GM23338 (cell line): ENCODE measurements at regions not wholly inside any gene's neighbourhood (a gene's known extent, or its start where the extent isn't known, plus 50 kb on each side); places are given as distances from the start of the nearest gene placed in this dataset.

ENCODE experiments used
- ATAC-seq: fragments of 200-7000 bp; cut with Tn5 transposase; 3 replicates; pipeline ENCODE4 v1.9.1; 2020
- DNase-seq: peaks from one replicate; pipeline ENCODE4 v3.0.0-alpha.2; 2015; ENCODE audit warnings: low spot score
- H2AFZ ChIP-seq: fragments of 200-600 bp; sonication (generic); 2 replicates; pipeline ENCODE4 v1.8.0; 2016; ENCODE audit warnings: antibody characterized with exemption, mild to moderate bottlenecking, moderate library complexity
- H3F3A ChIP-seq: fragments of 200-600 bp; sonication (generic); replicated peaks from 2 replicates; pipeline ENCODE4 v1.8.0; 2017; ENCODE audit warnings: antibody characterized with exemption, mixed run types, low read depth
- H3K27ac ChIP-seq: fragments of 200-600 bp; sonication (generic); 2 replicates; pipeline ENCODE4 v1.6.1; 2016; ENCODE audit warnings: low read depth
- H3K27me3 ChIP-seq: fragments of 200-600 bp; sonication (generic); 2 replicates; pipeline ENCODE4 v1.8.0; 2016; ENCODE audit warnings: mild to moderate bottlenecking, mixed run types, moderate library complexity; ENCODE audit not compliant: insufficient read depth
- H3K36me3 ChIP-seq: fragments of 200-600 bp; sonication (generic); 2 replicates; pipeline ENCODE4 v1.8.0; 2016; ENCODE audit warnings: mild to moderate bottlenecking; ENCODE audit not compliant: insufficient read depth
- H3K4me1 ChIP-seq: fragments of 200-600 bp; sonication (generic); 2 replicates; pipeline ENCODE4 v1.8.0; 2016; ENCODE audit warnings: mild to moderate bottlenecking, moderate library complexity; ENCODE audit not compliant: insufficient read depth
- H3K4me2 ChIP-seq: fragments of 200-600 bp; sonication (generic); 2 replicates; pipeline ENCODE4 v1.7.1; 2017; ENCODE audit warnings: mixed run types
- H3K4me3 ChIP-seq: fragments of 200-600 bp; sonication (generic); 2 replicates; pipeline ENCODE4 v1.6.1; 2016; ENCODE audit warnings: mixed run types
- H3K79me2 ChIP-seq: fragments of 200-600 bp; sonication (generic); replicated peaks from 2 replicates; pipeline ENCODE4 v1.8.0; 2017; ENCODE audit warnings: mild to moderate bottlenecking; ENCODE audit not compliant: insufficient read depth
- H3K9me2 ChIP-seq: fragments of 200-600 bp; sonication (generic); 2 replicates; pipeline ENCODE4 v1.8.0; 2017; ENCODE audit not compliant: insufficient read depth
- H4K20me1 ChIP-seq: fragments of 200-600 bp; sonication (generic); replicated peaks from 2 replicates; pipeline ENCODE4 v1.8.0; 2017; ENCODE audit warnings: mild to moderate bottlenecking; ENCODE audit not compliant: insufficient read depth
- H3K27ac Mint-ChIP-seq: 2 replicates; pipeline ENCODE4 v1.8.0; 2020; ENCODE audit warnings: inconsistent platforms, mild to moderate bottlenecking, moderate library complexity, mixed read lengths
- H3K27me3 Mint-ChIP-seq: 3 replicates; pipeline ENCODE4 v1.8.0; 2022; ENCODE audit warnings: low read depth, mild to moderate bottlenecking, moderate library complexity, mixed read lengths, inconsistent platforms; ENCODE audit not compliant: insufficient read depth, poor library complexity
- H3K36me3 Mint-ChIP-seq: 3 replicates; pipeline ENCODE4 v1.8.0; 2021; ENCODE audit warnings: low read depth, mild to moderate bottlenecking, inconsistent platforms, moderate library complexity, mixed read lengths
- H3K4me1 Mint-ChIP-seq: 3 replicates; pipeline ENCODE4 v1.8.0; 2020; ENCODE audit warnings: mild to moderate bottlenecking, inconsistent platforms, mixed read lengths
- H3K4me3 Mint-ChIP-seq: 3 replicates; pipeline ENCODE4 v1.8.0; 2021; ENCODE audit warnings: moderate library complexity, mild to moderate bottlenecking, inconsistent platforms, mixed read lengths
- H3K9me3 Mint-ChIP-seq: 3 replicates; pipeline ENCODE4 v1.8.0; 2020; ENCODE audit warnings: moderate library complexity, mild to moderate bottlenecking, inconsistent platforms, mixed read lengths
- CREB1 ChIP-seq: fragments of 250-450 bp; sonication (Bioruptor Pico); IDR thresholded peaks from 2 replicates; pipeline ENCODE4 v1.5.0; 2020; ENCODE audit warnings: low read depth, mild to moderate bottlenecking, moderate library complexity
- CTCF ChIP-seq, 2 experiments: fragments of 200-600 bp in 1 of 2; sonication (generic) in 1 of 2; conservative IDR thresholded peaks; 2 replicates each; pipeline versions ENCODE4 v1.5.1 to v1.6.1; 2016 to 2017; ENCODE audit warnings: antibody characterized with exemption in 2 of 2, low read depth in 2 of 2, mild to moderate bottlenecking in 2 of 2, moderate library complexity in 1 of 2
- ETS1 ChIP-seq: IDR thresholded peaks from 2 replicates; pipeline ENCODE4 v1.6.1; 2016; ENCODE audit warnings: antibody characterized with exemption
- EZH2 ChIP-seq: fragments of 200-600 bp; sonication (generic); IDR thresholded peaks from one replicate; pipeline ENCODE4 v1.8.0; 2017; ENCODE audit warnings: antibody characterized with exemption, mild to moderate bottlenecking, low read depth; ENCODE audit not compliant: unreplicated experiment
- EZH2phosphoT487 ChIP-seq: fragments of 200-600 bp; sonication (generic); IDR thresholded peaks from one replicate; pipeline ENCODE4 v1.8.1; 2018; ENCODE audit warnings: antibody characterized with exemption; ENCODE audit not compliant: unreplicated experiment
- JUNB ChIP-seq: IDR thresholded peaks from one replicate; pipeline ENCODE4 v1.6.1; 2016; ENCODE audit warnings: antibody characterized with exemption; ENCODE audit not compliant: unreplicated experiment
- NANOG ChIP-seq: IDR thresholded peaks from 2 replicates; pipeline ENCODE4 v1.6.1; 2016; ENCODE audit warnings: antibody characterized with exemption, borderline replicate concordance
- POLR2AphosphoS5 ChIP-seq: IDR thresholded peaks from 2 replicates; pipeline ENCODE4 v1.6.1; 2016; ENCODE audit warnings: antibody characterized with exemption, low read depth
- REST ChIP-seq: IDR thresholded peaks from one replicate; pipeline ENCODE4 v1.6.1; 2018; ENCODE audit warnings: antibody characterized with exemption; ENCODE audit not compliant: unreplicated experiment
- STAT1 ChIP-seq: IDR thresholded peaks from one replicate; pipeline ENCODE4 v1.6.1; 2016; ENCODE audit warnings: antibody characterized with exemption; ENCODE audit not compliant: unreplicated experiment
- ZNF114 ChIP-seq: fragments of 250-450 bp; sonication (Bioruptor Pico); IDR thresholded peaks from 2 replicates; pipeline ENCODE4 v1.5.0; 2020; ENCODE audit warnings: mild to moderate bottlenecking, moderate library complexity
- ZNF331 ChIP-seq: fragments of 250-450 bp; sonication (Bioruptor Pico); IDR thresholded peaks from 2 replicates; pipeline ENCODE4 v1.5.0; 2020; ENCODE audit warnings: low read depth, mild to moderate bottlenecking, moderate library complexity
- ZNF462 ChIP-seq: fragments of 250-450 bp; sonication (Bioruptor Pico); IDR thresholded peaks from 2 replicates; pipeline ENCODE4 v1.5.0; 2020; ENCODE audit warnings: mild to moderate bottlenecking, moderate library complexity

- no peak overlapping the region for H3K4me3 Mint-ChIP-seq
- H3K36me3 ChIP-seq, result no peaks in the 10 kb centered on the region
- H3K27me3 Mint-ChIP-seq, result no peaks in the 10 kb centered on the region
- no peaks in the 10 kb centered on the region for H4K20me1 ChIP-seq
- no peak overlapping the region for H3K4me3 ChIP-seq
- ATAC-seq (no peak), DNase-seq (no peak)
- no peaks in the 10 kb centered on the region for H3F3A ChIP-seq
- no peaks in the 10 kb centered on the region for H3K36me3 Mint-ChIP-seq
- no peak overlapping the region for H2AFZ ChIP-seq
- H3K27ac Mint-ChIP-seq, result no peak overlapping the region
- no peak for TF ChIP-seq NANOG
- TF ChIP-seq ZNF114 (CRISPR knock-in tag), result no peak
- TF ChIP-seq JUNB, result no peak
- no peak for TF ChIP-seq EZH2
- no peak for TF ChIP-seq CTCF (conservative IDR thresholded peaks at IDR 0.05; ENCODE audit: low read depth in 2 of 2)
- no peak for TF ChIP-seq STAT1
- no peak for TF ChIP-seq ZNF331 (CRISPR knock-in tag)
- no peak for TF ChIP-seq ETS1
- no peak for TF ChIP-seq ZNF462
- no peak for TF ChIP-seq REST
- TF ChIP-seq EZH2phosphoT487, result no peak
- TF ChIP-seq POLR2AphosphoS5, result no peak
- TF ChIP-seq CREB1 (CRISPR knock-in tag), result no peak
- peaks cover 7% of the 10 kb centered on the region; the same call in 1 of the 2 replicates for H3K9me2 ChIP-seq
- H3K4me1 Mint-ChIP-seq, result no peaks in the 10 kb centered on the region; the same call in 2 of the 3 replicates
- no peaks in the 10 kb centered on the region for H3K79me2 ChIP-seq
- H3K27ac ChIP-seq, result no peak overlapping the region
- no peaks in the 10 kb centered on the region for H3K27me3 ChIP-seq
- H3K4me2 ChIP-seq, result no peak overlapping the region
- no peaks in the 10 kb centered on the region for H3K9me3 Mint-ChIP-seq
- no peaks in the 10 kb centered on the region for H3K4me1 ChIP-seq
These were observed 181.1 kb downstream of the RPS12 start for GRCh38 chr6:132995432-132995831.
